Ectodermal cell (in vitro differentiated cells): ENCODE measurements at regions not wholly inside any gene's neighbourhood (a gene's known extent, or its start where the extent isn't known, plus 50 kb on each side); places are given as distances from the start of the nearest gene placed in this dataset.

Experiments used
- H3K27ac ChIP-seq: 2 replicates; pipeline ENCODE4 v1.7.0; 2013; ENCODE audit warnings: mild to moderate bottlenecking, low read depth, low read length; ENCODE audit not compliant: insufficient read depth, poor library complexity, severe bottlenecking
- H3K27me3 ChIP-seq: 2 replicates; pipeline ENCODE4 v1.7.0; 2013; ENCODE audit warnings: mild to moderate bottlenecking, low read length; ENCODE audit not compliant: insufficient read depth, control insufficient read depth, poor library complexity, severe bottlenecking
- H3K36me3 ChIP-seq: one replicate; pipeline ENCODE4 v1.7.0; 2013; ENCODE audit warnings: low read length; ENCODE audit not compliant: control insufficient read depth, insufficient read depth
- H3K4me1 ChIP-seq: one replicate; pipeline ENCODE4 v1.7.0; 2013; ENCODE audit warnings: low read length; ENCODE audit not compliant: control insufficient read depth, insufficient read depth
- H3K4me3 ChIP-seq: 2 replicates; pipeline ENCODE4 v1.7.0; 2013; ENCODE audit warnings: low read depth, low read length, control low read depth; ENCODE audit not compliant: insufficient read depth
- H3K9me3 ChIP-seq: 2 replicates; pipeline ENCODE4 v1.7.0; 2013; ENCODE audit warnings: mild to moderate bottlenecking, low read length, moderate library complexity; ENCODE audit not compliant: control insufficient read depth
- WGBS, 2 experiments: methylation state at CpG; one replicate each; pipeline ENCODE4 v1.1.7; 2013; ENCODE audit warnings: missing lambda C conversion rate in 2 of 2; 5-methylcytosine and 5-hydroxymethylcytosine counted together

DNA sequence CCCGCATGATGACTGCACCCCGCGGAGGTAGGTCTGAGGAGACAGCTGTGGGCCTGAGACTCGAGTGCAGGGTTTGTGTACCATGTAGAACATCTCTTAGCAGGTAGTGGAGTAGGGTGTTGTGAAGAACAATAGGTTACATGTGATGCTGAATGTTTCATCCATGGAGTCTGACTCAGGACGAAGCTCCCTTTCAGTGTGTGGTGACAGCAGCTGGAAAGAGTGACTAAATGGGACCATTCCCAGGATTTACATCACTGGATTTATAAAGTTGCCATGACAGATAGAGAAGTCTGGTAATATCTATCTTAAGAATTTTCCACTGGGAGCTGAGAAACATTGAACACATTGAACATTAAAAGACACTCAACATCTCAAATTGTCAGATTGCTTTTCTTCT lies 259.6 kb upstream of the RGS6 start:
- Histone ChIP-seq H3K36me3 (peaks cover 16% of the 10 kb centered on the region), H3K4me1 (no peaks in the 10 kb centered on the region), H3K27ac (no peak overlapping the region), H3K9me3 (no peaks in the 10 kb centered on the region), H3K4me3 (no peak overlapping the region), H3K27me3 (no peaks in the 10 kb centered on the region)
- WGBS, 2 experiments, result 95 to 97% methylated on average over 5 of the region's 5 CpGs

DNA sequence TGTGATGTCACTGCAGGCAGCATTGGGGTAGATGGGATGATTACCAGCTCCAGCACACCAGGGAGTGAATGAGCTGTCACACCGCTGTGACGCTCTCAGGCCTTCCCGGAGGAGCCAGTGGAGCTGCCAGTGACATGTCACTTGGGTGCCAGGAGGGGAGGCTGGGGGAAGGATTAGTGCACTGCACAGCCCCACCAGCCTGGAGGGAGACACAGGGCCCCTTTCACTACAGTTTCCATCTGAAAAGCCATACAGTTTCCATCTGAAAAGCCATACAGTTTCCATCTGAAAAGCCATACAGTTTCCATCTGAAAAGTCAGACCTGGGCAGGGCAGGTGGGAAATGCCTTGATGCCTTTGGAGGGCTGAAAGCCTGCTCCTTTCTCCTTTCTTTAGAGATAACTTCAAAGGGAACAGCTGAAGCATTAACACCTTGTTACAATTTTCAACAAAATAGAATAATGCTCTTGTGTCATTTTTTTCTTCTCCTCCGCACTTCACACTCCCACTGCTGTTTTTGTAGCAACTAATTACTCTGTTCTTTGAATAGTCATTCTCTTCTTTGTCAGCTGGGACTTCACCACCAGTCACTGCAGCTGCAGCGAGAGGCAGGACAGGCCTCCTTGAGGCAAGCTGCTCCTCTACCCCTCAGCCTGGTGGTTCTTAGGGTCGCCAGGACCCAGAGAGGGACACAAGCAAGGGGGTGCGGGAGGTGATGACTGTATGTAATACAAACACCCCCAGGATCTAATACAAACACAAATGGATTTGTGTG lies 256.9 kb upstream of the RGS6 start:
- Histone ChIP-seq H3K27me3 (no peaks in the 10 kb centered on the region), H3K27ac (no peak overlapping the region), H3K9me3 (no peaks in the 10 kb centered on the region)

DNA sequence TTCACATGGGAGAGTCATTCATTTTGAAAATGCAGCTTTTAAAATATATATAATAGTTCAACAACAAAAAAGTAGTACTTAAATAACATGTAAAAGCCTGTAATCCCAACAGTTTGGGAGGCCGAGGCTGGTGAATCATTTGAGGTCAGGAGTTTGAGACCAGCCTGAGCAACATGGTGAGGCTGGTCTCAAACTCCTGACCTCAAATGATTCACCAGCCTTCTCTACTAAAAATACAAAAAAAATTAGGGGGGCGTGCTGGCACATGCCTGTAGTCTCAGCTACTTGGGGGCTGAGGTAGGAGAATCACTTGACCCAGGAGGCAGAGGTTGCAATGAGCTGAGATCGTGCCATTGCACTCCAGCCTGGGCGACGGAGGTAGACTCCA lies 256.3 kb upstream of the RGS6 start:
- WGBS, 2 experiments, result 94 to 97% methylated on average over 3 to 5 of the region's 5 CpGs
- H3K27ac ChIP-seq, result no peak overlapping the region
- H3K36me3 ChIP-seq, result peaks cover 16% of the 10 kb centered on the region
- peaks cover 1% of the 10 kb centered on the region for H3K4me1 ChIP-seq
- H3K27me3 ChIP-seq, result no peaks in the 10 kb centered on the region
- H3K9me3 ChIP-seq, result no peaks in the 10 kb centered on the region
- H3K4me3 ChIP-seq, result no peak overlapping the region

More for the DNA sequence above, 256.9 kb upstream of the RGS6 start:
- H3K36me3 ChIP-seq, result peaks cover 16% of the 10 kb centered on the region
- no peak overlapping the region for H3K4me3 ChIP-seq
- H3K4me1 ChIP-seq, result no peaks in the 10 kb centered on the region
- WGBS, 2 experiments, result 46 to 52% methylated on average over 6 of the region's 7 CpGs

DNA sequence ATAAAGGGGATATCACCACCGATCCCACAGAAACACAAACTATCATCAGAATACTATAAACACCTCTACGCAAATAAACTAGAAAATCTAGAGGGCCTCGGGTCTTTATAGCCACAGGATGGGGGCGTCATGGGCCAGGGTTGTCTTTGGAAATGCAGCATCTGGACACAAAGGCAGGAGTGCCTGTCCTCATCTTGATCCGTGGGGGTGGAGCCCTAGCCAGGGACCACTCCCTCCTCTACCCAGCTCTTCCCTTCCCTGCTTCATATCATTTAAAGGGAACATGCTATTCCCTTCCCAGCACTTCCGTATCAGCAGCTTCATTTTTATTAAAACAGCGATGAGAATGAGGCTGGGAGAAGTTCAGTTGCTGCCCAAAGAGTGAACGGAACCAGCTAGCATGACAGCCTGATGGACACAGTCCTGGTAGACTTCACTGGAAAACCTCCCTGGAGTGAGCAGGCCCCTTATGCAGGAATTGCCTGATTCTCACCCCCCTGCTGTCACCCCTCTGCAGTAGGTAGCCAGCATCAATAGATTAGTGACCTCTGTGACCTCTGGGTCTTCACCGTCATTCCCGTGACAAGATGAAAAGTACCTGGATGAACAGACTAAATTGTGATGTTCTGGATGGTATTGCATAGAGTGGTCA lies 251.4 kb upstream of the RGS6 start:
- Histone ChIP-seq H3K9me3 (no peaks in the 10 kb centered on the region), H3K4me3 (no peak overlapping the region), H3K27me3 (no peaks in the 10 kb centered on the region), H3K4me1 (peaks cover 9% of the 10 kb centered on the region), H3K36me3 (peaks cover 3% of the 10 kb centered on the region), H3K27ac (no peak overlapping the region)
- 33 to 34% methylated on average over 10 of the region's 10 CpGs for WGBS, 2 experiments

DNA sequence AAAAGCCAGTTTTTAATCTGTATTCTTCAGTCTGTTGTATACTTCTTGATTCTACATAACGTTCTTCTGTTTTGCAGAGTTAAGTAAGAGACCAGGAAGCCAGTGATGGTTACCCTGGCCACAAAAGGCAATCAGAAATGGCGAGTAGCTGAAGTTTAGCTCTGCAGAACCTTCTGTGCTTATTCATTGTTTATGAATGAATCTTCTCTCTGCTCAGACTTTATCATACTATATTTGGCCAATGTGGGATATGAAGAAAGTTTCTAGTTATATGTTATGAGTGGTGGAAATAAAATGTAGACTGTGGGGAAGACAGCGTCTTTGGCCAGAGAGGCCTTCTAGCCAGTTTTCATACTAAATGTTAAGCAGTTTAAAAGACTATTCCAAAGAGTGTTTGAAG lies 249.9 kb upstream of the RGS6 start:
- 95 to 99% methylated on average over 3 of the region's 3 CpGs for WGBS, 2 experiments
- no peak overlapping the region for H3K4me3 ChIP-seq
- no peaks in the 10 kb centered on the region for H3K9me3 ChIP-seq
- no peak overlapping the region for H3K27ac ChIP-seq
- H3K36me3 ChIP-seq, result peaks cover 3% of the 10 kb centered on the region
- H3K4me1 ChIP-seq, result peaks cover 9% of the 10 kb centered on the region
- no peaks in the 10 kb centered on the region for H3K27me3 ChIP-seq

DNA sequence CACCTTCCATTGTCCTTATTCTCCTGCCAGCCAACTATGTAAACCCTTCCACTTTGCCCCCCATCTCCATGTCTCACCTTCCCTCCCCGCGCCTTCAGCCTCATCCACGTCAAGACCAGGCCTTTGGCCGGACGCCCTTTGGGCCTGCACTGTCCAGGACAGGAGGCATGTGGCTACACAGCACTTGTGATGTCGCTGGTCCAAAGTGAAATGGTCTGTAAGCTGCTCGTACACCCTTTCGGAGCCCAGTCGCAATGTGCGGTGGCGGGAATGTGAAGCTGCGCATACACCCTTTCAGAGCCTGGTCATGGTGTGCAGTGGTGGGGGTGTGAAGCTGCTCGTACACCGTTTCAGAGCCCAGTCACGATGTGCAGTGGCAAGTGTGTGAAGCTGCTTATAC lies 247.9 kb upstream of the RGS6 start:
- H3K4me1 ChIP-seq, result peaks cover 9% of the 10 kb centered on the region
- no peak overlapping the region for H3K27ac ChIP-seq
- H3K9me3 ChIP-seq, result no peaks in the 10 kb centered on the region
- peaks cover 3% of the 10 kb centered on the region for H3K36me3 ChIP-seq
- 96 to 97% methylated on average over 15 of the region's 15 CpGs for WGBS, 2 experiments
- no peak overlapping the region for H3K4me3 ChIP-seq
- H3K27me3 ChIP-seq, result no peaks in the 10 kb centered on the region

DNA sequence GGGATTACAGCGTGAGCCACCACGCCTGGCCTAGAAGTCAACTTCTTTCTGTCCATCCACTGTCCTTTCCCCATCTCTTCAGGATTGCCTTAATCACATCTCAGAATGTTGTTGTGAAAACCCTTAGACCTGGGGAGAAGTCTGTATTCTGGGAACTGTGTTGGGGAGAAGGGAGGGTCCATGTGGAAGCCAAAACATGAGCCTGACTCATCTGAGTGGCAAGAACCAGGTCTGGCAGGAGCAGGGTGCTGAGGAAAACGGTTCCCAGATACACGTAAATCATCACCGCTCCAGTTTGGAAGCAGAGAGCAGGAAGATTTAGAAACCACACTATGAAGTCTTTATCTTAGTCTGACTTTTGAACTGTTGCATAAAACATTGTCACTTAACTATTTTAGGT lies 245.6 kb upstream of the RGS6 start:
- Histone ChIP-seq H3K9me3 (no peaks in the 10 kb centered on the region), H3K36me3 (peaks cover 3% of the 10 kb centered on the region), H3K27ac (no peak overlapping the region), H3K4me1 (no peaks in the 10 kb centered on the region), H3K27me3 (no peaks in the 10 kb centered on the region), H3K4me3 (no peak overlapping the region)
- 96 to 97% methylated on average over 5 of the region's 5 CpGs for WGBS, 2 experiments

DNA sequence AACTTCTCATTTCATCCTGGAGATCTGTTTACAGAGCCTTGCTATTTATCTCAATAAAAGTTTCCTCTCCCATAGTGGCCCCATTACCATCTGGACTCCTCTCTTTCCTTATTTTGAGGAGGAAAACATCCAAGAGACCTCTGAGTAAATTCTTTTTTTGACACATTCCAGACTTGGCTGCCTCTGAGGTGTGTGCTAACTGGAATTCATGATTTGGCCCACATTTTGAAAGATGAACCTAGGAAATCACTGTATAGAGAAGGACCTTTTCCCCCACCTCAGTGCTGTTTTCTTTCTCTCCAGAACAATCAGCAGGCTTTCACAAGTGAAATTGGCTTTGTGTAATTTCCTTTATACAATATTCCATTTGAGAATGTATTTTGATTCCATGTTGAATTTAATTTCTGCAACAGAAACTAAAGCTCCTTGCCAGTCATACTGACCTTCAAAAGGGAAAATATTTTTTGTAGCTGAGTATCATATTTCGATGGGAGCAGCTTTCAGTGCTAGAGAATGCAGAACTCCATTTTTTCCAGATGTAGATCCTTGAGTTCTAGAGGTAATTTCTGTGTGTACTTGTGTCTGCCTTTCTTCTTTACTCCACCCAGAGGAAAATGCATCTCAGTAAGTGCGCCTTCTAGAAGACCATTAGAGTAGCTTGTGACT lies 244.9 kb upstream of the RGS6 start:
- Histone ChIP-seq H3K36me3 (peaks cover 3% of the 10 kb centered on the region), H3K9me3 (no peaks in the 10 kb centered on the region), H3K4me1 (no peaks in the 10 kb centered on the region), H3K27ac (no peak overlapping the region), H3K4me3 (no peak overlapping the region), H3K27me3 (no peaks in the 10 kb centered on the region)
- 97 to 100% methylated on average over 2 of the region's 2 CpGs for WGBS, 2 experiments

DNA sequence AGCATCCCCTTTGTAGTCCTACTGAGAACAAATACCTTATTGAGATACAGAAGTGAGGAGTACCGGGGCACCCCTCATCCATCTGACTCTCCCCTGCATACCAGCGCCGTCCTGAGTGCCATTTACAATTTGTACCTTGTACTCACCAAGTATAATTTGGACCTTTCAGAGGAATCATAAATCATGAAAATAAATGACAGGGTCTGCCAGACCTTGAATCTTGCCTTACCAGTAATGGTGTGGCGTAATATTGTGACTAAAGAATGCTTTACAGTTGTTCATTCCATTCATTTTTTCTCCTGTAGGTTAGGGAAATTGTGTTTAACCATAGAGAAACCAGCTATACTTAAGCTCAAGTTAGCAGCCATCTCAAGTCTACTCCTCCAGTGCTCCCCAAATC lies 243.7 kb upstream of the RGS6 start:
- H3K4me3 ChIP-seq, result no peak overlapping the region
- no peaks in the 10 kb centered on the region for H3K9me3 ChIP-seq
- H3K4me1 ChIP-seq, result no peaks in the 10 kb centered on the region
- 85 to 95% methylated on average over 4 of the region's 4 CpGs for WGBS, 2 experiments
- no peaks in the 10 kb centered on the region for H3K27me3 ChIP-seq
- H3K36me3 ChIP-seq, result peaks cover 3% of the 10 kb centered on the region
- H3K27ac ChIP-seq, result no peak overlapping the region

DNA sequence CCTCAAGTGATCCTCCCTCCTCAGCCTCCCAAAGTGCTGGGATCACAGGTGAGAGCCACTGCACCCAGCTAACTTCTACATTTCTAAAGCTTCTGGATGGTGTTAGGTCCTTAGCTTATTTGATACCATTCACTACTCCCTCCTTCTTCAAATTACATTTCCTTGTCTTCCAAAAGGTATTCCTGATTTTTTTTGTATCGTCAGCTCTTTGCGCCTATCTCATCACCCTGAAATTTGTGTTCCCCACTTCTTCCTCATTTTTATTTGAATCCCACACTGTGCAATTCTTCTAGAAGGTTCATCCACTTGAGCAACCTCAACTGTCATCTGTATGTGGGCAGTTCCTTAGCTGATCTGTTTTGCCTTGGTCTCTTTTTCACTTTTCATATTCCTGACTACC lies 241.8 kb upstream of the RGS6 start:
- no peaks in the 10 kb centered on the region for H3K9me3 ChIP-seq
- H3K36me3 ChIP-seq, result no peaks in the 10 kb centered on the region
- no peak overlapping the region for H3K4me3 ChIP-seq
- H3K27me3 ChIP-seq, result no peaks in the 10 kb centered on the region
- WGBS, 2 experiments, result 93 to 96% methylated on average over 2 of the region's 2 CpGs
- H3K4me1 ChIP-seq, result no peaks in the 10 kb centered on the region
- no peak overlapping the region for H3K27ac ChIP-seq
